GM12872 (cell line): ENCODE measurements at regions not wholly inside any gene's neighbourhood (a gene's known extent, or its start where the extent isn't known, plus 50 kb on each side); places are given as distances from the start of the nearest gene placed in this dataset.

Experiments
- TF ChIP-seq, protein P1 (sequence below): IDR thresholded peaks from 3 replicates; pipeline ENCODE4 v1.5.1; 2011; ENCODE audit warnings: low read depth, mild to moderate bottlenecking, low read length, moderate library complexity; ENCODE audit not compliant: insufficient read depth

DNA sequence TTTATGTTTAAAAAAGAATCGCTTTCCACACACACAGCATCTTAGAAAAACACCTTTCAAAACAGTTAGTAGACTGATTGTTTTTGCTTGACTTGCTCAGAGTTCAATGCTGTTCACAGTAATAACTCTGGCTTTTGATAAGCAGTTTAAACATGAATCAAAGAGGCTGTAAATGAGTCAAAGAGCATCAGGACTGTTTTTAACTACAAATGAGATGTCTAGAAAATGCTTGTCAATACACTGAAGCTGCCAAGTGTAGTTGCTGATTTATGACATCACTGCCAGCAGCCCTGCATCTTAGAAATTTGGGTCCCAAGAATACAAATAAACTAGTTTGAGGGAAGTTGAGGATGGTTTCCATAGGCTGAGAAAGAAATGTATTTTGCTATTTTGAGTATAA, 2057.1 kb upstream of the PCDH20 start:
- TF ChIP-seq, protein P1, sequence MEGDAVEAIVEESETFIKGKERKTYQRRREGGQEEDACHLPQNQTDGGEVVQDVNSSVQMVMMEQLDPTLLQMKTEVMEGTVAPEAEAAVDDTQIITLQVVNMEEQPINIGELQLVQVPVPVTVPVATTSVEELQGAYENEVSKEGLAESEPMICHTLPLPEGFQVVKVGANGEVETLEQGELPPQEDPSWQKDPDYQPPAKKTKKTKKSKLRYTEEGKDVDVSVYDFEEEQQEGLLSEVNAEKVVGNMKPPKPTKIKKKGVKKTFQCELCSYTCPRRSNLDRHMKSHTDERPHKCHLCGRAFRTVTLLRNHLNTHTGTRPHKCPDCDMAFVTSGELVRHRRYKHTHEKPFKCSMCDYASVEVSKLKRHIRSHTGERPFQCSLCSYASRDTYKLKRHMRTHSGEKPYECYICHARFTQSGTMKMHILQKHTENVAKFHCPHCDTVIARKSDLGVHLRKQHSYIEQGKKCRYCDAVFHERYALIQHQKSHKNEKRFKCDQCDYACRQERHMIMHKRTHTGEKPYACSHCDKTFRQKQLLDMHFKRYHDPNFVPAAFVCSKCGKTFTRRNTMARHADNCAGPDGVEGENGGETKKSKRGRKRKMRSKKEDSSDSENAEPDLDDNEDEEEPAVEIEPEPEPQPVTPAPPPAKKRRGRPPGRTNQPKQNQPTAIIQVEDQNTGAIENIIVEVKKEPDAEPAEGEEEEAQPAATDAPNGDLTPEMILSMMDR = no peak

DNA sequence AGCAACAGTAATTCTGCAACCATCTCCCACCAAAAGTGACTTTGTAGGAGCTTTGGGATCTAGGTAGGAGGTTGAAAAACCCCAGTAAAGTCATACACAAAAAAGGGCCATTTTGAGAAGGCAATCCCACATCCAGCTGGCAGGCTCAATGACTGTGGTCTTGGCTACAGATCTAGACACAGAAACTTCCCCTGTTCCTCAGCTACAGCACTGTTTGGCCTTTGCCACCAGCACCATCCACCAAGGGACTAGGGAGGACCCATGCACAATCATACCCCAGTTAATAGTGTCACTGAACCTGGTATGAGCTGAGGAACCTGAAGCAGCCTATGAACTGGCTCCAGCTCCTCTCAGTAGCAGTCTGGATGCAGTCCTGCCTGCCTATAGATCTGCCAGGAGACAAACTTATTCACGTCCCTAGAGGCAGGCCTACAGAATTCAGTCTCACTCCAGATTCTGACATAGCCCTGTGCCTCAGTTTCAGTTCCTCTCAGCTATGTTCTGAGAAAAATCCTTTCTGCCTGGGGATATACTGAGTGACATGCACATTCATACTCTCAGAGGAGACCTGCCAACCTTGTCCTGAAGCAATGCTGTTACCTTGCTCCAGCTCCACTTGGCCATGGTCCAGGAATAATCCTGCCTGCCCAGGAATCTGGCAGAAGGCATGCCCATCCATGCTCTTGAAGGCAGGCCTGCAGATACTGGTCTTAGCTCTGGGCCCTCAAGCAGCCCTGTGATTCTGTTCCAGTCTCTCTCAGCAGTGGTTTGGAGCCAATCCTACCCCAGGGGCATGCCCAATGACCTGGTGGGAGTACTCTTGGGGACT, 2048.3 kb upstream of the PCDH20 start:
- TF ChIP-seq, protein P1 = no peak

DNA sequence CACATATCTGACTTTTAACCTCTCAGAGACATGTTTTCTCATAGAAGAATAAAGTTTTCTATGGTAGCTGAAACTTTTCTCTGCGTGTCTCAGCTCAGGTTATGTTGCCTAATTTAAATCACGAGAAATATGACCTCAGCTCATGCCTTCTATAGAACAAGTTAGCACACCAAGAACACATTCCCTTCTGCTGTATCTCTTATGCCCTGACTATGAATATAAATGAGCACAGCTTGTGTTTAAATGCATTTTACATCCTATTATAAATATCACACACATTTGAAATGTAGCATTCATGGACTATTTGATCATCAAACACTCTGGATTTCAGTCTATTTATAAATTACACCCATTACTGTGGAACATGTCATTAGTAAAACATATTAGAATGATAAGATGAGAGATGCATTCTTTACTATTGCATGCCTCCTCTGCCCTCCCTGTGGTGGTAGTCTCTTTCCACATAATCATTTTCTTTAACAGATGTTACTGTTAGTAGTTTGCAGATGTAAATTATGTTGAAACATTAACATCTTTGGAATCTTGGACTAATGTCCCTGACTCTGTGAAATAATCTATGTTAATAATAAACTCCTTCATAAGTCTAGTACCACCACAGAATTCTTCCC, 2044.9 kb upstream of the PCDH20 start:
- TF ChIP-seq, protein P1 = no peak

GRCh38 chr13:63457186-63457585, 2041.5 kb upstream of the PCDH20 start:
- TF ChIP-seq, protein P1 = no peak

- TF ChIP-seq, protein P1 = no peak
These were observed 2040.3 kb upstream of the PCDH20 start for GRCh38 chr13:63455938-63456337.

DNA sequence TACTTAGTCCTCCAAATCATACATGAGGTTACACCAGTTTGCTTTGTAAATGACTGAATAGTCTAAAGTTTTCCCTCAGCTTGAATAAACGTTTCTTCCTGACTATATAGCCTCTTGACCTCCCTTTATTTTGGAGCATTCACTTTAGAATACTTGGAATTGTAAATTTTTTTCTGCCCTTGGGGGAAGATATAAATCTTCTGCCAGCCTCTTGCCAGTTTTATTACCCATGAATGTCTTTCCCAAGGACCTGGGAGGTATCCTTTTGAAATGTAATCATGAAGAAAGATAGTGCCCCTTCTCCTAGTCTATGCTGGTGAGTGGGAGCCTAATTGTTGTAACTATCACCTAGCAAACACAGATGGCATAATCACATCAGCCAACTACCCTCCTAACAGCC, 2033.9 kb upstream of the PCDH20 start:
- TF ChIP-seq, protein P1 = no peak

DNA sequence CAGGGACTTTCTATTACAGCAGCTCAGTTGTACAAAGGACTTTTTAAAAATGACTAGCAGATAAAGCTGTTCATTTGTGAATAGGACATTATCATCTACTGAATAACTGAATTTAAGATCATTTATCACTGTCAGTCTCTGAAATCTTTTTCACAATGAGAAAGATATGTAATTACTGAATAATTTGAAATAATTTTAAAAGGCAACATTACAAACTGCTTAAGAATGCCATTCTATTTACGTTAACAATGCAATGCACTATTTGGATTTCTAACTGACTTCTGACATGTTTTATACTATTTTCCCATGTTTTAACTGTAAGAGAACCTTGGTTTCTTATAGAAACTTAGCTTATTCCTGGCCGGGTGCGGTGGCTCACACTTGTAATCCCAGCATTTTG, 2033.0 kb upstream of the PCDH20 start:
- TF ChIP-seq, protein P1 = no peak
